DMS53 (cell line): ENCODE measurements at regions not wholly inside any gene's neighbourhood (a gene's known extent, or its start where the extent isn't known, plus 50 kb on each side); places are given as distances from the start of the nearest gene placed in this dataset.

Experiments
- DNase-seq: peaks from one replicate; lab custom pipeline; 2025; lab: John Stamatoyannopoulos, UW

DNA sequence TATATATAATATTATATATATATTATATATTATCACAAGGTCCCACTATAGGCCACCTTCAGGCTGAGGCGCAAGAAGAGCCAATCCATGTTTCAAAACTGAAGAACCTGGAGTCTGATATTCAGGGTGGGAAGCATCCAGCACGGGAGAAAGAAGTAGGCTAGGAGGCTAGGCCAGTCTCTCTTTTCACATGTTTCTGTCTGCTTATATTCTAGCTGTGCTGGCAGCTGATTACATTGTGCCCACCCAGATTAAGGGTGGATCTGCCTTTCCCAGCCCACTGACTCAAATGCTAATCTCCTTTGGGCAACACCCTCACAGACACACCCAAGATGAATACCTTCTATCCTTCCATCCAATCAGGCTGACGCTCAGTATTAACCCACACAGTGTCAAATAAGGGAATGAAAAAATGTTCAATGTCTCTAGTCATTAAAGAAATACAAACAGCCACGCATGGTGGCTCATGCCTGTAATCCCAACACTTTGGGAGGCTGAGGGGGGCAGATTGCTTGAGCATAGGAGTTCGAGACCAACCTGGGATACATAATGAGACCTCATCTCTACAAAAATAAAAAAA lies 135.4 kb upstream of the PCBD1 start:
- no peak for DNase-seq

DNA sequence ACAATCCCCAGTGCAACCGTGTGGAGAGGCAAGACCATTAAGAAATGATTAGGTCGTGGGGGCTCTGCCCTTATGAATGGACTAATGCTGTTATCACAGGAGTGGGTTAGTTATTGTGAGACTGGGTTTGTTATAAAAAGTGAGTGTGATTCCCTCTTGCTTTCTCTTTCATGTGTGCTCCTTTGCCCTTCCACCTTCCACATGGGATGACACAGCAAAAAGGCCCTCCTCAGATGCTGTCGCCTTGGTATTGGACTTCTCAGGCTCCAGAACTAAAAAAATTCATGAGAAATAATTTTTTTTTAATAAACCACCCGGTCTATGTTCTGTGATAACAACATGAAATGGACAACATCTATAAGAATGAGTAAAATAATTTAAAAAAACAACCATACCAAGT lies 136.1 kb upstream of the PCBD1 start:
- no peak for DNase-seq

DNA sequence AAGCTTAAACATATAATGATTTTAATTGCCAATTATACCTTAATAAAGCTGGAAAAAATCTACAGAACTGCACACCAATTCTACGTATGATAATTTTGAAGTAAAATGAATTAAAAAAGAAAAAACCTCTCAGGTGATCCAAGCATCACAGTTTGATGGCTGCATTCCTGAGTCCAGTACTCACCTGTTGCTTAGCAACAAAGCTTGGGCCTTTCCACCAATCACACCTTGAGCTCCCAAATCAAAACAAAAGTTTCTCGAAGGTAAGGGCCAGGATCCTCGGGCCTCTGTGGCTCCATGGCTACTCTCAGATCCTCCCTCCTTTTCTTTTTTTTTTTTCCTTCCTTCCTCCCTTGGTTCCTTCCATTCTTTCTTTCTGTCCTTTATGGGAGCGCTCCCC lies 137.2 kb upstream of the PCBD1 start:
- DNase-seq = peak; percentile 19

DNA sequence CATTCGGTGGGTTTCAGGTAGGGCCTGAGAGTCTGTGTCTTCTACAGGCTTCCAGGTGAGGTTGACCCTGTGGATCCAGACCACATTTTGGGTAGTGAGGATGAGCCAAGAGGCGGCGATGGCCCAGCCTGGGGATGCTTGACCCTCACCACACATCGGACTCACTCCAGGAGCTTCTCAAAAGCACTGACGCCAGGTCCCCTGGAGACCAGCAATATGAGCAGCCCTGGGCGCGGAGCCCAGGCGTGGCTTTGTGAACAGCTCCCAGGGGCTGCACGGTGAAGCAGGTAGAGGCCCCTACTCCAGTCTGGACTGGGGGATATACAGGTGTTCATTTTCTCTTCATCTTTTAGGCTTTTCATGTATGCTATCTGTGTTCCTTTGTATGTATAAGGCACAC lies 139.7 kb upstream of the PCBD1 start:
- DNase-seq = no peak

DNA sequence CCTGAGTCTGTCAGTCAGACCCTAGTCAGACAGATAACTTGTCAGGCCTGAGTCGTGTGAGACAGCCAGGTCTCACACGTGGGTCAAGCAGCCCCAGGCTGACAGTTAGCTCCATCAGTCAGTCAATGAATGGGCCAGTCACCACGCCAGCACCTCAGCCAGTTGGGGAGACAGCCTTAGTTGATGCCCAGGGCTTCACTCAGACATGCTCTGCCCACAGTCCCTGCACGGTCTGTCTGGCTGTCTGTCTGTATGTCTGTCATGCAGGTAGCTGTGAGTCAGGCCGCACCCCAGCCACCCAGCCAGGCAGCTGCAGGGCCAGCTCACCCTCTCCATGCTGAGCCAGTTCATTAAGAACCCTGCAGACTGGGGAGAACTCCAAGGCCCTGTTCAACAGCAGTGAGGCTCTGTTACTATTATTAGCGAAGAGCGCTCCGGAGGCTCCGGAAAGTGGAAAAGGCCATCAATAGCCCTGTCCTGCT lies 141.1 kb upstream of the PCBD1 start:
- no peak for DNase-seq

DNA sequence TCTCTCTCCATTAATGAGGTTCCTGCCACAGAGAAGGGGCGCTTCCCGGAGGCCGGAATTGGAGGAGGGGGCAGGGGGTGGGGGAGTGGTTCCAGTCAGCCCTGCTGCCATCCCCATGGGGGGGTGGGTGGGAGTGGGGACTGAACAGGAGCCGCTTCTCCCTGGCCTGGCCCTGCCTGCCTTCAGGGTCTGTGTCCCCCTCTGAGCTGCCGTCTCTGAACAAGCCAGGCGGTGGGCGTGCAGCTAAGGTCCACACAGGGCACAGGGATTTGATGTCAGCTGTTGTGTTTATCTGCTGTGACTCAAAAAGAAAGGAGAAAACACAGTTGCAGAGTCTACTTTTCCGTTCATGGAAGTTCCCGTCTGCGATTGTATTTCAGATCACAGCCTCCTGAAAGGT lies 141.5 kb upstream of the PCBD1 start:
- no peak for DNase-seq

DNA sequence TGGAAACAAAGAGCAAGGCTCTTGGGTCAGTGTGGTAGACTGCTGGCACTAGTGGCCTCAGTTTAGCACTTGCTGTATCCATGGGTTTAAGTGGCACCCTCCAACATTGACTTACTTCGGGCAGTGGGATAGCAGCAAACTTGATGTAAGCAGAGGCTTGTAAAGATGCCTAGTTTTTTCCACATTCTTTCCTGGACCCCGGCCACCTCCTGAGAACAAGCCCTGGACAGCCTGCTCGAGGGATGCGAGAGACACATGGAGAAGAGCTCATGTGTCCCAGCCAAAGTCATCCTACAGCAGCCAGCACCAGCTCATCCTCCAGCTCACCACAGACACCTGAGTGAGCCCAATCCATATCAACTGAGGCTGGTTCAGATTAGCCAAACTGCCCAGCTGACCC lies 142.7 kb upstream of the PCBD1 start:
- no peak for DNase-seq

DNA sequence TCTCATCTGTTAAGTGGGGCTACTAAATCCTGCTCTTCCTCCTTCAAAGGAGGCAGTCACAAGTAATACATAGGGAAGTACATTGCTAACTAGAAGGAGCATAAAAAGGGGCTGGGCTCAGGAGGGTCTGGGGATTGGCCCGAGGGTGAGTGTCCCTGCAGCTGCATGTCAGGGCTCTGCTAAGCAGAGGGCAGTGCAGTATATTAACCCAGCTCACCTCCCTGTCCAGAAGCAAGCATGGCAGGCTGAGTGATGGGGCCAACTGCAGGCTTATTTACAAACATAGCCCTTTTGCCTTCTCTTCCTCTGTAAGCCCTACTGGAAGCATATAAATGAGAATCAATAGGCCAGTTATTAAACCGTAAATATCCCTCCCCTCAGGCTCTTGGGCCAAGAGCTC lies 143.2 kb upstream of the PCBD1 start:
- no peak for DNase-seq

DNA sequence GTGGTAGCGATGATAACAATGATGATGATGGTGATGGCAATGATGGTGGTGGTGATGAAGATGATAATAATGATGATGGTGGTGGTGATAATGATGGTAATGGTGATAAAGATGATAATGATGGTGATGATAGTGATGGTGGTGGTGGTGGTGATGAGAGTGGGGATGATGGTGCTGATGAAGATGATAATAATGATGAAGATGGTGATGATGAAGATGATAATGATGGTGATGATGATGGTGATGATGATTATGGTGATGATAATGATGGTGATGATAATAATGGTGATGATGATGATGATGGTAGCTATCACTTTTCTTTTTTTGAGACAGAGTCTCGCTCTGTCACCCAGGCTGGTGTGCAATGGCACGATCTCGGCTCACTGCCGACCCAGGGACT lies 144.5 kb upstream of the PCBD1 start:
- DNase-seq = no peak

DNA sequence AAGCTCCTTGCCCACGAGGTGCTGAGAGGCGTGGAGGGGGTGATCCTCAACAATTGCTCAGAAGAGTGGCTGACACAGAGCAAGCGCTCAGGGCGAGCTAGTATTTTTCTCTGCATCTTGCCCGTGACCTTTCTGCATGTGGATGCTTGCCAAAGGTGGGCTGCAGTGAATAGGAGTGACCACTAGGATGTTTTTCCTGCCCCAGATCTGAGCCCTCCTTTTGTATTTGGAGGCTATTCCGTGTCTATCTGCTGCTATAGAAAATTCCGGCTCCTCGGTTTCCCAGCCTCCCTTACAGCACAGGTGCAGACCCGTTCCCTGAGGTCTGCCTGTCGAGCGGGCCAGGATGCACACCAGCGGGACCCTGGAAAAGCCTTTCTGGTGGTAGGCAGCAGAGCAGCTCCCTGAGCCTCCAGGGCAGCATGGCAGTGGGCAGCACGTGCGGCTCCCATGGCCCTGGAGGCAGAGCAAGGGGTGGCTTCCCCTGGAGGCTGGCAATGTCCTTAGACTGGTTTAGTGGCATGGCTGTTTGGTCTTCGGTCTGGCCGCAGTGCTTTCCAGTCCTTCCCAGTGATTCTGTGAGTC lies 145.1 kb upstream of the PCBD1 start:
- no peak for DNase-seq

DNA sequence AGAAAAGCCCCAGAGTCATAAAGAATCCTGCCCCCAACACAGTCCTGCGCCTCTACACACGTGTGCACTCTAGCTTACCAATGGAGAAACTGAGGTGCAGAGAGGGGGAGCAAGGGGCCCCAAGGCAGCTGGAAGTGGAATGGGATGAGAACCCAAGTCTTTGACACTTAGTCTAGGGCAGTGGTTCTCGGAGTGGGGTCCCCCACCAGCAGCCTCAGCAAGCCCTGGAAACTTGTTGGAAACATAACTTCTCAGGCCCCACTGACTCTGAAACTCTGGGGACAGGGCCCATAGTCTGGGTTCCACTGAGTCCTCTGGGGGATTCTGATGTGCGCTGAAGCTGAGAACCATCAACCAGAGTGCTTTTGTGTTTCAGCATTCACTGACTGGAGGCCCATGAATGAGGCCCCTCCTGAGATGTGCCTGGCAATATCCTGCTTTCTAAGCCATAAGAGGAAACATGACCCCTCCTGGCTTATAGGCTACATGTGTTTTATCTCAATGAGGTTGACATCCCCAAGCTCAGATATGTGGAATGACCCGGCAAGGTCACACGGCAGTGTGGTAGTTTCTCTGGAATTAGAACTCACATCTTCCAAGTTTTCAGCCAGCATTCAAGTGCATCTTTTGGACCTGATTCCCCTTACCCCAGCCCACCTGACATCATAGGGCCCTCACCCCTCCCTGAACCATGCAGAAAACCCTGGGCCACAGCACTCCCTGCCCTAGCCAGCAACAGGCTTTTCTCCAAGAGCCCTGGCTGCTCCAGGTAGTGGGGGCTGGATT lies 147.3 kb upstream of the PCBD1 start:
- no peak for DNase-seq

DNA sequence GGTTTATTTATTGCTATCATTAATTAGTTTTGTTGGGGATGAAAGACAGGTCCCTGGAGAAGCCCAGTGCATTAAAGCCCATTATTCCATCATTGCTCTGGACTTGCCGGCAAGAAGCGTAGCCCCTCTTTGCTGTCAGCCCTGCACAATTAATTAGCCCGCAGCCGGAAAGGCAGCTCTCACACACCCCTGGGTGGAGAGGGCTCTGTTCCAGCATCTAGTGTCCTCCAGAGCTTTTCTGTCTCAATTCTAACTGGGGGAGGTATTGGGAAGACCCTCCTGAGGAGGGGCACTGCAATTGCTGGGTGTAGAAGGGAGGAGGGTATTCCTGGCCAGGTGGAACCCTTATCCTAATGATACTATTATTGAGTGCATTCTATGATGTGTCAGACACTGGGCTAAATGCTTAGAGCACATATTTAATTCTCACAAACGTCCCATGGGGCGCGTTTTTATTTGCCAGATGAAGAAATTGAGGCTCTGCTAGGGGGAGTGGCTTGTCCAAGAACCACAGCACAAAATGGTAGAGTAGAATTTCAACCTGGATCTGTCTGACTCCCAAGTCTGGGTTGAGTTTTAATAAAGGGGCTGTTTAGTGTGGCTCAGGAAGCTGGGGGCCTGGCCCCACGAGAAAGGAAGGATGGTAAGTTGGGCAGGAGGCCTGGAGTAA lies 148.1 kb upstream of the PCBD1 start:
- no peak for DNase-seq

DNA sequence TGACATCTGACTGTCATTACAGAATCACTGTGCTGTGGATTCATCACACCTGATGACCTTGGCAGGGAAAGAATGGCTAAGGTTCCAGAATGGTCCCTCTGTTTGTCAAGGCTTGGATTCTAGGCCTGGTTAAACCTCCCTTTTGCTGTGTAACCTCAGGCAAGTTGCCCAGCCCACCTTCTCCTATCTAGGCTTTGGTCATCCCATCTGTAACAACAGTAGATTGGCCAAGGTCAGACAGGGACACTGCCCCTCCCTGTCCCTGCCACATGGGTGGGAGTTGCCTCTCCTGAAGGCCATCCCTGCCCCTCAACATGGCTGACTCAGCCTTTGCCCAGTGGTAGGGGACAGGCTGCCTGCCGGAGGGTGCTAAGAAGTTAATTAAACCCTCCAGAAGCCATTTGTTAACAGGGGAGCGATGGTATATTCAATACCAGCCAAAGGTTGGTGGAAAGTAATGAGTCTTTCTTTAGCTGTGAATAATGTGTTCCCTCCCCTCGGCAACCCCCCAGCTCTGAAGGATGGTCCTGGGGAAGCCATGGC lies 149.8 kb upstream of the PCBD1 start:
- DNase-seq = no peak

DNA sequence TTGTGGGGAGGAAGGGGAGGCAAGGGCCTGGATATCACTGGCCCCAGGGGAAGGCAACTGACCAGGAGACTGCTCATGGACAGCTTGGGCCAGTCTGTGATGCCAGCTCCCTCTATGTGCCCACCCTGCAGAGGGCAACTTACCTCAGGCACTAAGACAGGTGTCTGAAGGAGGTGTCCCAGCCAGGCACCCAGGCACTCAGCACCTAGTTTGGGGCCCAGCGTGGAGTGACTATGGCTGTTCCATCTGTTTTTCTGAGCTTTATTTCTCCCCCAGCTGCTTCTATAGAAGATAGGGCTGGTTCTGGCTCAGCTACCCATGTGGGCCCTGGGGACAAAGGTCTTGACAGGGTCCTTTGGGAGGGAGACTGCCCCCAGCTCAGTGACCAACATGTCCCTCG lies 150.6 kb upstream of the PCBD1 start:
- DNase-seq = no peak

DNA sequence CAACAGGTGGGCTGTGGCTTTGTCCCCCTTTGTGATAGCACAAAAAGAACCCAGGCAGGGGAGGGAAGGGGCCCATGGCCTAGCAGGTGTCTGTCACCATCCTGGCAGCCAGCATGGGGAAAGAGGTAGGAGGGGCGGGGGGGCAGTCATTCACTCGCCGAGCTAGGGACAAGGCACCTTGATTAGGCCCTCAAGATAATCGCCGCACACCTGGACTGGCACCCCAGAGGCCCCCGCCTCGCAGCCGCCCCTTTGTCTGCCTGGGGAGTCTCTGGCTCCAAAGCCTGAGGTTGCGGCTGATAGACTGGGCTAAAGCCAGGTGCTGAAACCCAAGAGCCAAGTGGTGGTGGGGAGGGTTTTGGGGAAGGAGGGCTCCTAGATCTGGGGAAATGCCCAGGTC lies 151.2 kb upstream of the PCBD1 start:
- DNase-seq = no peak

DNA sequence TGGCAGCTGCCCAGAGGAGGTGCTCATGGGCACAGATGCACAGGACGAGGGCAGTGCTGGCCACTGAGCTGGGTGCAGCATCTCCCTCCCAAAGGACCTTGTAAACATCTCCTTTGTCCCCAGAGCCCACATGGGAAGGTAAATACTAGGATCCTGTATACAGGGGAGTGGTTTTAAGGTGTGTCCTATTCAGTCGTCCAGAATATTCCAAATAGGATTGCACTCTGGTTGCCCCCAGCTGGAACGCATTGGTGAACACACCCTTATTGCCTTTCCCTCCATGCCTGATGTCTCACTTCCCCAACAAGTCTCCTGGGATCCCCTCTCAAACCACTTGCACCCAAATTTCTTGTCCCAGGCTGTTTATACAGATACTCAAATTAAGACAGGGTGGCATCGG lies 152.0 kb upstream of the PCBD1 start:
- no peak for DNase-seq

DNA sequence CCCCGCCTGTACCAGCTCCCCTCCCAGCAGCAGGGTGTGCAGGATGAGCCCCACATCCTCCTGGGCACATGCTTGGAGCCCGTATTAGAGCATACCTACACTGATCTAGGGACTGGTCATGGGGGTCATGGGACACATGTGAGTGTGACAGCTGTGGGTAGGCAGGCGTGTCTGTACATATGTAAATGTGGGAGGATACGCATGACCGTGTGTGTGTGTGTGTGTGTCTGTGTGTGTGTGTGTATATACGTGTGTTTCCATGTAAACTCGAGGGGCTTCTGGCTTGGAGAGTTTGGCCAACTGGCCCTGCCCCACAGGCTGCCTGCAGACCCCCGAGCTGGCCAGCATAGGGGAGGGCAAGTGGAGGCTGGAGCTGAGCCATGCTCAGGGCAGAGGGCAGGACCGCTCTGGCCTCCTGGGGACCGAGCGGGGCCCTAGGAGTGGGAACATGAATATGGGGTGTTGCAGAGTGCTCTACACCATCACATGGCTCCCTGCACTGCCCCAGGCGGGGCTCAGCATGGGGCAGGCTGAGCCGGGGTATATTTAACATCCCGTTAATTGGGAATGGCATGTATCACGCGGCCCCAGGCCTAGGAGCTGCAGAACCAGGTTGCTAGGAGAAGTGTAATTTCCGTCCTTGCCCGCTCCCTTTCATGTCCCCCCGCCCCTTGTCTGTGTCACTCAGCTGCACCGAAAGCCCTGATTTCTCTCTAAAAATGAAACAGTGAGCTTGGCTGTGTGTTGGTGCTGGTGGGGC lies 152.7 kb upstream of the PCBD1 start:
- DNase-seq = no peak

DNA sequence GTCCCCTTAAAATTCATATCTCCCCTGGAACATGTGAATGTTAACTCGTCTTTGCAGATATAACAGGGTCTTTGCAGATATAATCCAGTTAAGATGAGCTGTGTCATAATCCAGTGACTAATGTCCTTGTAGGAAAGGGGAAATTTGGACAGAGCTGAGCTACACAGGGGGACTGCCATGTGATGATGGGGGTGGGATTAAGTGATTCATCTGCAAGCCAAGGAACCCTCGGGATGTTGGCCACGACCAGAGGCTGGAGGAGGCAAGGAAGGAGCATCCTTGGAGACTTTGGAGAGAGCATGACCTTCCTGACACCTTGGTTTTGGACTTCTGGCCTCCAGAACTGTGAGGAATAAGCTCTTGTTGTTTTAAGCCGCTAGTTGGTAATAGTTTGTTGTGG lies 153.9 kb upstream of the PCBD1 start:
- no peak for DNase-seq

DNA sequence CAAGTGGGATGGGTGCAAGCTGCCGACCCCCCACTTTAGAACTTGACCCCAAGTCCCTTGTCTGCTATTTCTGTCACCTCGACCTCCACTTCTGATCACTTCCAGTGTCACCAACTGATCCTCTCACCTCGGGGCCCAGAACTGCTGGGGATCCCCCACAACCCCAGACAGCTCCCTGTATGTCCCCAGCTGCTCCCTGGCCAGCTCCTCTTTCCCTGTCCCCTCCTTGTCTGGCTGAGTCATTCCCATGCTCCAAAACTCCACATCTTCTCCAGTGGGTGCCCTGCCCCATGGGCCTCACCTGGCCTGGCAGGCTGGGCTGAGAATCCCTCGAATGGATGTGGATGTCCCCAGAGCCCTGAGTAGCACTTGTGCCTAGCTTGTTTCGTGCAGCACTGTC lies 154.3 kb upstream of the PCBD1 start:
- DNase-seq = no peak

DNA sequence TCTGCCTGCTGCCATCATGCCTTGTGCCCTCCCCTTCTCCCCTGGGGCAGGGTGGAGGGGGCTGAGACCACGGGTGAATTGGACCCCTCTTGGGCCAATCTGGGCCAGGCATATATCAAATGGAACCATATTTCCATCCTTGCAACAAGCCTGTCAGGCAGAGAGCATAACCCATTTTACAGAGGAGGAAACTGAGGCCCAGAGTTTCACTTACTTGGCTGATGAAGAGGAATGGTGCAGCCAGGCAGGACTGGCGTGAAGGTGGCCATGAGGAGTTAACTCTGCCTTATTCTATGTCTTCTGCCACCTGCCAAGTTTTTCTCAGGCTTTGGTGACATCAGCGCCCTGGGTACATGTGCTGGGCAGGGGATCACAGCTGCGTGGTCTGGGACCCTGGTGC lies 155.5 kb upstream of the PCBD1 start:
- no peak for DNase-seq

DNA sequence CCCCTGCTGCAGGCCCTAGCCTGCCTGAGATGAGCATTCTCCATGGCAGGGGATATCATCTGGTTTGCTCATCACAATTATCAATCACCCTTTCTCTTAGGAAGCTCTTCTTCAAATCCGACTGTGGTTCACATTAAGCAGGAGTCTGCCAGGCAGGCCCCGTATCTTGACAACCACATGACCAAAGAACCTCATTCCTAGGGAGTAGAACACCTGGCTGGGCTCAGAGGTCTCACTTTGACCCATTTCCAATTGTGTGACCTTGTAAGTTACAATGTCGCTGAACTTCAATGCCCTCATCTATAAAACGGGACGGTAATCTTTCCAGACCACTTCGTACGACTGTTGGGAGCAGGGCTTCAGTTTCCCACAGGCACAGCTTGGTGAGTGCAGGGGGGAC lies 156.4 kb upstream of the PCBD1 start:
- DNase-seq = no peak

DNA sequence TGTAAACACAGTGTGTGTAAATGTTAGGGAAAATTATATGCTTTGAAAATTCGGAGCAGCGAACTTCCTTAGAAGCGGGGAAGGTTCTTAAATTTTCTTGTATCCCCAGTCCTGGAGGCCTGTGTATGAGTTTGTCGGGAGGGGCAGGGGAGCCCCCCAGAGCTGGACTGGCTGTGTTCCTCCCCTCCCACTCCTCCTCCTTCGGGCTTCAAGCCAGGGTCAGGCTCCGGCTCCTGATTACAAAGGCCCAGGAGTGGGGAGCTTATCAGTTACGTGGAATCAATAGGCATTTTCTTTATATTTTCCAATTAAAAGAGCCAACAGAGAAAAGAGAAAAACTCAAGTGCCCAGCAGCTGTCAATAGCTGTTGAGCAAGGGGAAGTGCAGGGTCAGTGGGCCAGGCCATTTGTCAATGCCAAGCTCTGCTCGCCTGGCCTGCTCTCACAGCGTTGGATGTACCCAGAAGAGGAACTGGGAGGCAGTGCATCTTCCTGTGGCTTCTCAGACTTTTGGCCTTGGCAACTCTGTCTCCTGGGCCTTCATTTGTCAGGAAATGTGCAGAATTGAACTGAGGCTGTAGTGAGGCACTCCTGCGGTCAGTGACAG lies 156.9 kb upstream of the PCBD1 start:
- DNase-seq = no peak
